Lower leg skin (tissue), 4 donors: ENCODE measurements at regions not wholly inside any gene's neighbourhood (a gene's known extent, or its start where the extent isn't known, plus 50 kb on each side); places are given as distances from the start of the nearest gene placed in this dataset.

Experiments used
- DNase-seq, 2 donors: peaks; one replicate each; pipeline ENCODE4 v3.0.0-alpha.2; 2019; ENCODE audit warnings: low spot score in 2 of 2
- H3K4me3 ChIP-seq: fragments of 200-600 bp; sonication (generic); 2 replicates; pipeline ENCODE4 v1.5.1; 2017; ENCODE audit warnings: mild to moderate bottlenecking, low read depth; ENCODE audit not compliant: poor library complexity, severe bottlenecking
- CTCF ChIP-seq, 3 donors: fragments of 450-650 bp; IDR thresholded peaks; one replicate each; pipeline ENCODE4 v1.5.1; 2016; ENCODE audit warnings: antibody characterized with exemption in 3 of 3, mild to moderate bottlenecking in 3 of 3, moderate library complexity in 2 of 3
- POLR2A ChIP-seq, 2 donors: fragments of 450-650 bp; IDR thresholded peaks; one replicate each; pipeline ENCODE4 v1.6.1; 2016 to 2017; ENCODE audit warnings: antibody characterized with exemption in 2 of 2, mild to moderate bottlenecking in 1 of 2, moderate library complexity in 1 of 2
- WGBS, 2 donors: methylation state at CpG; one replicate each; pipeline ENCODE4 v1.1.5; 2018; 5-methylcytosine and 5-hydroxymethylcytosine counted together
- intact Hi-C: fragments of 100-400 bp; cut with DNase I; formaldehyde crosslinking; loops from one replicate; pipeline ENCODE4 v1.15.0; 2023; ENCODE audit warnings: low total_unique reads

DNA sequence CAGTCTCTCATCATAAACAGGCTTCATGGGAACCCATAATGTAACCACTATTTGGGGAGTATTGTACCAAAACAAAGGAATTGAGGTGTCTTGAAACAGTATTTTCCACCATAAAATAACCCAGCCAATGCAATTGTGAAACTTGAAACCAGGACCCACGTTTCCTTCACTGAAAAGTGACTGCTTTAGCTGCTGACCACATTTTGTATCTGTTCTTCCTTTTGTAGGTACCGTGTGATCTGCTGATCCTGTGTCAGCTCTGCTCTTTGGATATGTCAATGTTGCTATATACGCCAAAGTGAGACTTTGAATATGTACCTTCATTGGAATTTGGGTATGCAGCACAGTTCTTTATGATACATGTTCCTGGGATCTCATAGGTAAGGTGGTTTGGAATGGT is 95.1 kb upstream of the CNTN1 start:
- TF ChIP-seq POLR2A (IDR thresholded peaks at IDR 0.05) (no peak), CTCF (IDR thresholded peaks at IDR 0.05) (no peak)
- intact Hi-C loops: no loop called here
- no peak for DNase-seq
- no peak overlapping the region for H3K4me3 ChIP-seq
- WGBS, 2 donors: 72 to 77% methylated on average over 3 of the region's 3 CpGs

DNA sequence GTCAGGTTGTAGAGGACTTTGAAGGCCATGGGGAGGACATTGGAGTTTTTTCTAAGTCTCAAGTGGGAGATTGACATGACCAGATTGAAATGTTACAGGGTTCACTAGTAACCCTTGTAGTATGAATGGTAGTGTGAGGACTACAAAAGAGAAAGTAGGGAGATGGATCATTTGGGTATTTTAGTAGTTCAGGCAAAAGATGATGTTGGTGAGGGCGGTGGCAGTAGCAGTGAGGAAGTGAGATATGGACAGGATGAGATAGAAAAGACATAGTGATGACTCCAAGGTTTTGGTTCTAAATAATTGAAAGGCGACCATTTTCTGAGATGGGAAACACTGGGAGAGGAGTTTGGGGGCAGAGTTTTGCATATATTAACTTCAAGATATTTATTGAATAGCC is 94.2 kb upstream of the CNTN1 start:
- TF ChIP-seq POLR2A (IDR thresholded peaks at IDR 0.05) (no peak), CTCF (IDR thresholded peaks at IDR 0.05) (no peak)
- 84 to 98% methylated on average over 2 of the region's 2 CpGs for WGBS, 2 donors
- no peak for DNase-seq
- no peak overlapping the region for H3K4me3 ChIP-seq
- intact Hi-C loops: no loop called here

DNA sequence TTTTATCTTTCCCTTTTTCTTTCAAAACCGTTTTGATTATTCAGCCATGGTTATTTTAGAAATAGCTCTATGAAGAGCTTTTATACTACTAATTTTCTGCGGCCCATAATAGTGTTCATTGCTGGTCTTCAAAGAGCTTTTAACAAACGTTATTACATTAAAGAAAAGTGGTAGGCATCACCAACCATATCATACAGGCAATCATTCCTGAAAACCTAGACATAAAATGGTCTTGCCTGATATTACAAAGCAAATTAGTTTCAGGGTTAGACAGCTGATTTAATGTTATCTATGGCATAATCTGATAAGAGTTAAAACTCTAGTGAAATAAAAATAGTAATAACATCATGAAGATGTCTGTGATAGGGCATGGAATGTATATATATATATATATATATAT is 89.7 kb upstream of the CNTN1 start:
- TF ChIP-seq CTCF (IDR thresholded peaks at IDR 0.05) (no peak), POLR2A (IDR thresholded peaks at IDR 0.05) (no peak)
- intact Hi-C loops: no loop called here
- DNase-seq: no peak
- WGBS, 2 donors: 54 to 58% methylated on average over 3 of the region's 3 CpGs
- H3K4me3 ChIP-seq: no peak overlapping the region

- TF ChIP-seq POLR2A (IDR thresholded peaks at IDR 0.05) (no peak), CTCF (IDR thresholded peaks at IDR 0.05) (no peak)
- DNase-seq: no peak
- H3K4me3 ChIP-seq: no peak overlapping the region
- intact Hi-C loops: no loop called here
Observed at GRCh38 chr12:40614923-40615322, 77.3 kb upstream of the CNTN1 start.

DNA sequence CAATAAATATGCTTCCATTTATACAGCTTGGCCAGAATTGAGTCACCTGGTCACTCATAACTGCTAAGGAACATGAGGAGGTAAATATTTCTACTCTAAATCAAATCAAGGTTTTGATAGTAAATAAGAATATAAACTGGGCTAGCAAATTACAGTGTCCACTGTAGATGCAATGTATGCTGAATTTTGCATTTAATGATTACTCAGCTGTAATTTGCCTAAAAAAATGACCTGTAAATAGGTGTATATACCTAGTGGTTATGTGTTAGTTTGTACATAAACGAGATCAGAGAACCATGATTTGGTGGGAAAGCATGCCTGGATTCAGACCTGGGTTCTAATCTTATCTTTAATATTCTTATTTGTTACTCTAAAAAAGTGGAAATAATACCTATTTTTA is 76.6 kb upstream of the CNTN1 start:
- no peak for DNase-seq
- intact Hi-C loops: no loop called here
- no peak for TF ChIP-seq CTCF (IDR thresholded peaks at IDR 0.05)
- no peak for TF ChIP-seq POLR2A (IDR thresholded peaks at IDR 0.05)
- no peak overlapping the region for H3K4me3 ChIP-seq
- WGBS, 2 donors: 77 to 79% methylated on average over 1 of the region's 1 CpG

- no peak overlapping the region for H3K4me3 ChIP-seq
- TF ChIP-seq POLR2A (IDR thresholded peaks at IDR 0.05) (no peak), CTCF (IDR thresholded peaks at IDR 0.05) (no peak)
- DNase-seq: no peak
- 55 to 65% methylated on average over 4 of the region's 4 CpGs for WGBS, 2 donors
- intact Hi-C loops: no loop called here
Observed at GRCh38 chr12:40616383-40616915, 75.8 kb upstream of the CNTN1 start.
